ENCODE measurements at regions not wholly inside any gene's neighbourhood (a gene's known extent, or its start where the extent isn't known, plus 50 kb on each side); places are given as distances from the start of the nearest gene placed in this dataset.

GRCh38 chr11:80282643-80283042, 841.8 kb upstream of the TENM4 start:
- TF ChIP-seq EZH2 (IDR thresholded peaks at IDR 0.05; ENCODE audit: borderline replicate concordance, low read length): no peak
- TF ChIP-seq, protein P1, sequence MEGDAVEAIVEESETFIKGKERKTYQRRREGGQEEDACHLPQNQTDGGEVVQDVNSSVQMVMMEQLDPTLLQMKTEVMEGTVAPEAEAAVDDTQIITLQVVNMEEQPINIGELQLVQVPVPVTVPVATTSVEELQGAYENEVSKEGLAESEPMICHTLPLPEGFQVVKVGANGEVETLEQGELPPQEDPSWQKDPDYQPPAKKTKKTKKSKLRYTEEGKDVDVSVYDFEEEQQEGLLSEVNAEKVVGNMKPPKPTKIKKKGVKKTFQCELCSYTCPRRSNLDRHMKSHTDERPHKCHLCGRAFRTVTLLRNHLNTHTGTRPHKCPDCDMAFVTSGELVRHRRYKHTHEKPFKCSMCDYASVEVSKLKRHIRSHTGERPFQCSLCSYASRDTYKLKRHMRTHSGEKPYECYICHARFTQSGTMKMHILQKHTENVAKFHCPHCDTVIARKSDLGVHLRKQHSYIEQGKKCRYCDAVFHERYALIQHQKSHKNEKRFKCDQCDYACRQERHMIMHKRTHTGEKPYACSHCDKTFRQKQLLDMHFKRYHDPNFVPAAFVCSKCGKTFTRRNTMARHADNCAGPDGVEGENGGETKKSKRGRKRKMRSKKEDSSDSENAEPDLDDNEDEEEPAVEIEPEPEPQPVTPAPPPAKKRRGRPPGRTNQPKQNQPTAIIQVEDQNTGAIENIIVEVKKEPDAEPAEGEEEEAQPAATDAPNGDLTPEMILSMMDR (IDR thresholded peaks at IDR 0.05; ENCODE audit: low read length): no peak
- Histone ChIP-seq H3K4me2 (ENCODE audit: low read length) (no peak overlapping the region), H4K20me1 (ENCODE audit: insufficient read depth, low read length) (no peaks in the 10 kb centered on the region), H3K27ac (ENCODE audit: low read depth, low read length, poor library complexity, severe bottlenecking) (no peak overlapping the region), H3K27me3 (ENCODE audit: insufficient read depth, low read length) (no peaks in the 10 kb centered on the region), H3K4me1 (ENCODE audit: insufficient read depth, low read length, severe bottlenecking) (no peaks in the 10 kb centered on the region), H3F3A (ENCODE audit: insufficient read depth, low read length) (no peaks in the 10 kb centered on the region), H3K9ac (ENCODE audit: low read length) (no peak overlapping the region), H3K4me3 (ENCODE audit: low read depth, low read length, poor library complexity, severe bottlenecking) (no peak overlapping the region), H2AFZ (ENCODE audit: low read length) (no peak overlapping the region), H3K9me3 (ENCODE audit: low read length) (no peaks in the 10 kb centered on the region), H3K9me2 (ENCODE audit: low read depth, low read length) (no peaks in the 10 kb centered on the region), H3K79me2 (ENCODE audit: insufficient read depth, low read length) (no peaks in the 10 kb centered on the region), H3K36me3 (ENCODE audit: insufficient read depth, low read length) (no peaks in the 10 kb centered on the region)

DNA sequence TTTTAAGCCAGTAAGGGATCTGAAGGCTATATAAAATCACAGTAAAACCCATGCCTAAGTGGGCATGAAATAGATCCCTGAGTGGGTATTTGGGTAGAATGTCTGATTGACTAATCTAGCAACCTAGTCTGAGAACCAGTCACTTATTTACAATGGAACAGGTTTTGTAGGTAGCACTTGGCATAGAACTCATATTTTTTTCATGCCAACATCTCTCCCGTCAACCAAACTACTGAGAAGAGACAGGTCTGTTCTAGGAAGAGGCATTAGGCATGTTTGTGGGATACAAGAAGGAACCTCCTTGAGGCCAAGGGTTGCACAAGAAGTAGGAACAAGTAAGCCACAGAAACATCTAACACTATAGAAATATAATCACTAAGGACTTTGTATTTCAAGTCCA, 840.4 kb upstream of the TENM4 start:
- Histone ChIP-seq H3K4me2 (ENCODE audit: low read length) (no peak overlapping the region), H3K36me3 (ENCODE audit: insufficient read depth, low read length) (no peaks in the 10 kb centered on the region), H3K79me2 (ENCODE audit: insufficient read depth, low read length) (no peaks in the 10 kb centered on the region), H3K9me3 (ENCODE audit: low read length) (no peaks in the 10 kb centered on the region), H3K27ac (ENCODE audit: low read depth, low read length, poor library complexity, severe bottlenecking) (no peak overlapping the region), H3K9ac (ENCODE audit: low read length) (no peak overlapping the region), H3F3A (ENCODE audit: insufficient read depth, low read length) (no peaks in the 10 kb centered on the region), H4K20me1 (ENCODE audit: insufficient read depth, low read length) (no peaks in the 10 kb centered on the region), H3K9me2 (ENCODE audit: low read depth, low read length) (no peaks in the 10 kb centered on the region), H2AFZ (ENCODE audit: low read length) (no peak overlapping the region), H3K4me1 (ENCODE audit: insufficient read depth, low read length, severe bottlenecking) (no peaks in the 10 kb centered on the region), H3K4me3 (ENCODE audit: low read depth, low read length, poor library complexity, severe bottlenecking) (no peak overlapping the region), H3K27me3 (ENCODE audit: insufficient read depth, low read length) (no peaks in the 10 kb centered on the region)
- TF ChIP-seq, protein P1 (IDR thresholded peaks at IDR 0.05; ENCODE audit: low read length): no peak
- no peak for TF ChIP-seq EZH2 (IDR thresholded peaks at IDR 0.05; ENCODE audit: borderline replicate concordance, low read length)

- Histone ChIP-seq H3K27me3 (ENCODE audit: insufficient read depth, low read length) (no peaks in the 10 kb centered on the region), H3K9me3 (ENCODE audit: low read length) (no peaks in the 10 kb centered on the region), H3K4me1 (ENCODE audit: insufficient read depth, low read length, severe bottlenecking) (no peaks in the 10 kb centered on the region), H3K36me3 (ENCODE audit: insufficient read depth, low read length) (no peaks in the 10 kb centered on the region), H3K4me3 (ENCODE audit: low read depth, low read length, poor library complexity, severe bottlenecking) (no peak overlapping the region), H3K27ac (ENCODE audit: low read depth, low read length, poor library complexity, severe bottlenecking) (no peak overlapping the region), H3K79me2 (ENCODE audit: insufficient read depth, low read length) (no peaks in the 10 kb centered on the region), H3K4me2 (ENCODE audit: low read length) (no peak overlapping the region), H4K20me1 (ENCODE audit: insufficient read depth, low read length) (no peaks in the 10 kb centered on the region), H2AFZ (ENCODE audit: low read length) (no peak overlapping the region), H3K9me2 (ENCODE audit: low read depth, low read length) (no peaks in the 10 kb centered on the region), H3K9ac (ENCODE audit: low read length) (no peak overlapping the region), H3F3A (ENCODE audit: insufficient read depth, low read length) (no peaks in the 10 kb centered on the region)
- TF ChIP-seq, protein P1 (IDR thresholded peaks at IDR 0.05; ENCODE audit: low read length): no peak
- no peak for TF ChIP-seq EZH2 (IDR thresholded peaks at IDR 0.05; ENCODE audit: borderline replicate concordance, low read length)
These were observed 839.9 kb upstream of the TENM4 start for GRCh38 chr11:80280737-80281136.

All from OCI-LY1 (cell line).